KMS-11 (cell line): ENCODE measurements at regions not wholly inside any gene's neighbourhood (a gene's known extent, or its start where the extent isn't known, plus 50 kb on each side); places are given as distances from the start of the nearest gene placed in this dataset.
A peak's percentile ranks its signal among the peaks of the same experiment; 100 is the strongest.

ENCODE experiments used
- H2AFZ ChIP-seq: fragments of 200-600 bp; sonication (generic); 2 replicates; pipeline ENCODE4 v1.6.1; 2016; ENCODE audit warnings: antibody characterized with exemption, mixed run types, low read depth
- H3K27ac ChIP-seq: fragments of 200-600 bp; sonication (generic); 2 replicates; pipeline ENCODE4 v1.6.1; 2016; ENCODE audit warnings: mild to moderate bottlenecking, mixed run types
- H3K27me3 ChIP-seq: fragments of 200-600 bp; sonication (generic); 2 replicates; pipeline ENCODE4 v1.6.1; 2017; ENCODE audit warnings: mild to moderate bottlenecking, low read depth, mixed run types, moderate library complexity; ENCODE audit not compliant: insufficient read depth
- H3K36me3 ChIP-seq: fragments of 200-600 bp; sonication (generic); 2 replicates; pipeline ENCODE4 v1.6.1; 2017; ENCODE audit warnings: mild to moderate bottlenecking, mixed run types; ENCODE audit not compliant: insufficient read depth
- H3K4me1 ChIP-seq: fragments of 200-600 bp; sonication (generic); 2 replicates; pipeline ENCODE4 v1.6.1; 2016; ENCODE audit warnings: mild to moderate bottlenecking, low read depth, mixed run types; ENCODE audit not compliant: poor library complexity, severe bottlenecking
- H3K4me2 ChIP-seq: fragments of 200-600 bp; sonication (generic); 2 replicates; pipeline ENCODE4 v1.7.0; 2016; ENCODE audit warnings: mild to moderate bottlenecking, mixed run types
- H3K4me3 ChIP-seq: fragments of 200-600 bp; sonication (generic); IDR thresholded peaks from 2 replicates; pipeline ENCODE4 v1.6.1; 2017; ENCODE audit warnings: low read depth, low read length, mixed read lengths; ENCODE audit not compliant: insufficient read depth
- H3K79me2 ChIP-seq: fragments of 200-600 bp; sonication (generic); 2 replicates; pipeline ENCODE4 v1.6.1; 2016; ENCODE audit warnings: low read depth, mixed run types; ENCODE audit not compliant: insufficient read depth
- H3K9ac ChIP-seq: fragments of 200-600 bp; sonication (generic); 2 replicates; pipeline ENCODE4 v1.6.1; 2016; ENCODE audit warnings: mild to moderate bottlenecking, mixed run types
- H4K20me1 ChIP-seq: fragments of 200-600 bp; sonication (generic); 2 replicates; pipeline ENCODE4 v1.6.1; 2016; ENCODE audit warnings: mild to moderate bottlenecking, mixed run types; ENCODE audit not compliant: insufficient read depth
- TF ChIP-seq, protein P1 (sequence below): fragments of 200-600 bp; sonication (generic); conservative IDR thresholded peaks from 2 replicates; pipeline ENCODE4 v1.6.1; 2017; ENCODE audit warnings: low read depth, mild to moderate bottlenecking, antibody characterized with exemption, low read length, moderate library complexity, mixed read lengths

DNA sequence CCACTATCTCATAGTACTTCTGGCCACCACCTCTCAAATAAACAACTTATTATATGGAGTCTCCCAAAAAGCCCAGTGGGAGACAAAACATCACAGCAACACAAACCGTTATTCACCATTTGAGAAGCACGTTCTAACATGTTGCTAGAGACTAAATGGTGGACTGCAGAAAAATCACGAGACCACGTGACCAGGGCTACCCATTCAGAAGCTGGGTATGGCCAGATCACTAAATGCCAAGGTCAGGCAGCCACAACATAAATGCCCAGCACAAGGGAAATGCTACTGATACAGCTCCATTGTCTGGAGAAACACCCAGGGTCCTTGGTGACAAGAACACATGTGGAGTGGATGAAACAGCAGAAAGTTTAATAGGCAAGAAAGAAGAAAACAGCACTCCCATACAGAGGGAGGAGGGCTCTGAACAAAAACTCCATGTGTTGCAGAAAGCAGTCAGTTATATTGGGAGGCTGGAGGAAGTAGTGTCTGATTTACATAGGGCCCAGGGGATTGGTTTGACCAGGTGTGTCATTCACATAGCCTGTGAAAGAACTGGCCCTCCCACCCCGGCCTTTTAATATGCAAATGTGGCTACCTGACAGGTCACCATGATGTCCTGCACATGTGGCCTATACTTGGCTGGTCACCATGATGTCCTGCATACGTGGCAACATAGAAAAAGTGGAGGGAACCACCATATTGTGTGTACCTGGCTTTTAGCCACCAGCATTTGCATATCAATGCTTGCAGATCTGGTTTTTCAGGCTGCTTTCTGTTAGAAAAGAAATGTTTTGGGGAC is 97.2 kb downstream of the TRIM36 start:
- Histone ChIP-seq H3K4me2 (no peak overlapping the region), H3K9ac (no peak overlapping the region), H3K27me3 (no peaks in the 10 kb centered on the region), H3K4me1 (peaks cover 12% of the 10 kb centered on the region), H3K27ac (no peak overlapping the region), H3K4me3 (no peak overlapping the region), H3K36me3 (no peaks in the 10 kb centered on the region), H2AFZ (no peak overlapping the region), H4K20me1 (no peaks in the 10 kb centered on the region), H3K79me2 (no peaks in the 10 kb centered on the region)
- TF ChIP-seq, protein P1, sequence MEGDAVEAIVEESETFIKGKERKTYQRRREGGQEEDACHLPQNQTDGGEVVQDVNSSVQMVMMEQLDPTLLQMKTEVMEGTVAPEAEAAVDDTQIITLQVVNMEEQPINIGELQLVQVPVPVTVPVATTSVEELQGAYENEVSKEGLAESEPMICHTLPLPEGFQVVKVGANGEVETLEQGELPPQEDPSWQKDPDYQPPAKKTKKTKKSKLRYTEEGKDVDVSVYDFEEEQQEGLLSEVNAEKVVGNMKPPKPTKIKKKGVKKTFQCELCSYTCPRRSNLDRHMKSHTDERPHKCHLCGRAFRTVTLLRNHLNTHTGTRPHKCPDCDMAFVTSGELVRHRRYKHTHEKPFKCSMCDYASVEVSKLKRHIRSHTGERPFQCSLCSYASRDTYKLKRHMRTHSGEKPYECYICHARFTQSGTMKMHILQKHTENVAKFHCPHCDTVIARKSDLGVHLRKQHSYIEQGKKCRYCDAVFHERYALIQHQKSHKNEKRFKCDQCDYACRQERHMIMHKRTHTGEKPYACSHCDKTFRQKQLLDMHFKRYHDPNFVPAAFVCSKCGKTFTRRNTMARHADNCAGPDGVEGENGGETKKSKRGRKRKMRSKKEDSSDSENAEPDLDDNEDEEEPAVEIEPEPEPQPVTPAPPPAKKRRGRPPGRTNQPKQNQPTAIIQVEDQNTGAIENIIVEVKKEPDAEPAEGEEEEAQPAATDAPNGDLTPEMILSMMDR = no peak

DNA sequence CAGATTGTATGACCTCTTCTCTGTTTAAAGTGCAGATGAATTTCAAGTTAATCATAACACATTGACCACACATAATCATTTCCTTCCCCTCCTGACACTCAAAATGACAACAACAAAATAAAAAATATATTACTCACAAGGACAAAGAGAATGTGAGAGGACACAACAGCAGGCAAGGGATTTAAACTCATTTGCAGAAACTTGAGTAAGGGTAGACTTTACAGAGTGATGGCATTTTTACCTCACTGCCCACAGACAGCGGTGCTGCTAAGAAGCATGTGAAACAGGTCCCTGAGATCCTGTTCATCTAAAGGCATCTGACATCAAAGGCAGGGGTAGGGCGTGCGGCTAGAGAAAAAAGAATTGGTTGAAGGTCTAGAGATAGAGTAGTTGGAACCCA is 99.0 kb downstream of the TRIM36 start:
- Histone ChIP-seq H3K4me1 (peaks cover 12% of the 10 kb centered on the region), H3K27ac (no peak overlapping the region), H3K36me3 (no peaks in the 10 kb centered on the region), H3K4me2 (no peak overlapping the region), H3K79me2 (no peaks in the 10 kb centered on the region), H3K4me3 (no peak overlapping the region), H4K20me1 (no peaks in the 10 kb centered on the region), H3K9ac (no peak overlapping the region), H3K27me3 (no peaks in the 10 kb centered on the region), H2AFZ (no peak overlapping the region)
- TF ChIP-seq, protein P1 = no peak

DNA sequence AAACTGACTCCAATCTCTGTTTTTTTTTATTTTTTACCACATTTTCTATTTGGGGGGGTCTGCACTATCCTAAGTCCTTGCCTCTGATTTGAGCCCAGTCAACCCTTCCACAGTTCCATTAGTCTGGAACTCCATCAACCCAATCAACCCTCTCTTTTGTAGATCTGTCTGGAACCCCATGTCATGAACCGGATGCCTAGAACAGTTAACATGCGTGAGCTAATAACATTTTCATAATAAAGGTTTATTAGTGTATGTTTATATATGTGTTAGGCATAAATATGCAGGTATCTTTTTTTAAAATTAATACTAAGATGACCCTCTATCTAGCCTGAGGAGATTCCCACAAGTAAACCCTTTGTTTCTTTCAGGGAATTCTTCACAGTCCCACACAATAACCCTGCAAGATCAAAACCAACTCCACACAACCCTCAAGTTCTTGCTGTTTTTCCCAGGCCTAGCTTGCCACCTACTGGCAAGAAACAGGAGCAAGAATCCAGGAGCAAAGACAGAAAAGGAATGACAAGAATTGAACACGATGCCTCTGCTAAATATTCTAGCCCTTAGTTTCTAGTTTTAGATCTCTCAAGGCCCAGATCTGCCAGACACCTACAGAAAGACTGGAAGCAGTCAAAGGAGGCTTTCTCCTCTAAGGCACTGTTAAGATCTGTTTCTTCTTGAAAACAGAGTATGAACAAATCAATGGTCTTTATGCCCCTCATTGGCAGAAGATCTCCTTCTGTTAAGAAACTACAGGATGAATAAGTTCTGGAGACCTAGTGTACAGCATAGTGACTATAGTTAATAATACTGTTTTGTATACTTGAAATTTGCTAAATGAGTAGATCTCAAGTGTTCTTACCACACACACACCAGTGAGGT is 100.4 kb downstream of the TRIM36 start:
- H3K36me3 ChIP-seq = no peaks in the 10 kb centered on the region
- peaks cover 12% of the 10 kb centered on the region for H3K4me1 ChIP-seq
- H3K79me2 ChIP-seq = no peaks in the 10 kb centered on the region
- H3K9ac ChIP-seq = no peak overlapping the region
- 0 out of 2 replicates have a peak overlapping the region, but pooled peaks have one; percentile 5 for H2AFZ ChIP-seq
- H3K27me3 ChIP-seq = no peaks in the 10 kb centered on the region
- TF ChIP-seq, protein P1 = peak; percentile 79
- no peaks in the 10 kb centered on the region for H4K20me1 ChIP-seq
- 0 out of 2 replicates have a peak overlapping the region, but pooled peaks have one; percentile 5 for H3K4me2 ChIP-seq
- H3K4me3 ChIP-seq = no peak overlapping the region
- peak overlapping the region; percentile 3; the same call in 1 of the 2 replicates for H3K27ac ChIP-seq

DNA sequence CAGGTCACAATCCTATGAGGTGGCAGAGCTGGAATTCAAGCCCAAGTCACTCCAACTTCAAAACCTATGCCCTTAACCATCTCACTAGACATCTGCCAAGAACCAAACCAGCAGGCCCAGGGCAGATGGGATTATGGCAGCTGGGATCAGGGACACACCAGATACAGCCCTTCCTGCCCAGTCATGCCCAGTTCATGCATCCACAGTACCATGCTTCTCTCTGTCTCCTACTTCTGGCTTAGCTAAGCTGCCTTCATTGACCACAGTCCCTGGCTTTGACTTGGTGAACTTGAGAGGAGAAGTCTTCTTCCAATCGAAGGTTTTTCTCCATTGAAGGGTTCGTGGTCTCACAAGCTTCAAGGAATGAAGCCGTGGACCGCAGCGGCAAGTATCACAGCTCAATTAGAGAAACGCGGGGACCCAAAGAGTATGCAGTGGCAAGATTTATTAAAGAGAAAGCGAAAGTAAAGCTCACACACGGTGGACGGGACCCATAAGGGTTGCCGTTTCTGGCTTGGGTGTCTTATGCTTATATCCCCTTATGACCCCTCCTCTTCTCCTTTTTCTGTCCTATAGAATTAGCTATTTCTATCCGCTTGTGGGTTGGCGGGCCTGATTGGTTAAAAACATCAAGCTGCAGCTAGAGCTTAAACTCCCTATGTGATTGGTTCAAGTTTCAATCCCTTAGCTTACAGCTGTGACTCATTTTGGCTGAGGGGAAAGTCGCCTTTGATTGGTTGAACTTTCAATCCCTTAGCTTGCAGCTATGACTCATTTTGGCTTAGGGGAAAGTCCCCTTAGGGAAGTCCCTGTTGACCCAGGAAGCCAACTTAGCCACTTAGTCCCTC is 101.2 kb downstream of the TRIM36 start:
- H3K4me1 ChIP-seq = peaks cover 12% of the 10 kb centered on the region
- no peak overlapping the region for H2AFZ ChIP-seq
- H3K27ac ChIP-seq = peak overlapping the region; percentile 3; the same call in 1 of the 2 replicates
- H3K9ac ChIP-seq = no peak overlapping the region
- H3K4me3 ChIP-seq = no peak overlapping the region
- H3K27me3 ChIP-seq = no peaks in the 10 kb centered on the region
- H3K79me2 ChIP-seq = no peaks in the 10 kb centered on the region
- no peaks in the 10 kb centered on the region for H3K36me3 ChIP-seq
- H4K20me1 ChIP-seq = no peaks in the 10 kb centered on the region
- TF ChIP-seq, protein P1 = no peak
- H3K4me2 ChIP-seq = 0 out of 2 replicates have a peak overlapping the region, but pooled peaks have one; percentile 5
